Activated T-helper 2 cell treated with anti-CD3 and anti-CD28 coated beads, Interferon-gamma antibody, Interleukin-2, Interleukin-4, amounts not matched to agents 10 μg/mL and 5 μg/mL and 100 μg/mL, durations not matched to agents 14 hours and 24 hours and 36 hours (primary cell): ENCODE measurements at regions not wholly inside any gene's neighbourhood (a gene's known extent, or its start where the extent isn't known, plus 50 kb on each side); places are given as distances from the start of the nearest gene placed in this dataset.
"Not testable (repeated sequence)": the region's sequence is repeated elsewhere in the genome, so short reads cannot be mapped to it uniquely, and the experiment has no call there.

ENCODE experiments used
- DNase-seq: peaks from one replicate; pipeline ENCODE4 v3.0.0; 2021; ENCODE audit warnings: low spot score
- H3K27ac Mint-ChIP-seq: one replicate; pipeline ENCODE4 v1.8.0; 2021; ENCODE audit warnings: mixed read lengths
- H3K27me3 Mint-ChIP-seq: one replicate; pipeline ENCODE4 v1.8.0; 2021; ENCODE audit warnings: low read depth, mixed read lengths
- H3K36me3 Mint-ChIP-seq: one replicate; pipeline ENCODE4 v1.8.0; 2021; ENCODE audit warnings: low read depth, mixed read lengths
- H3K4me1 Mint-ChIP-seq: one replicate; pipeline ENCODE4 v1.8.0; 2021; ENCODE audit warnings: low read depth, mixed read lengths
- H3K4me3 Mint-ChIP-seq: one replicate; pipeline ENCODE4 v1.8.0; 2021; ENCODE audit warnings: low read depth, mild to moderate bottlenecking, moderate library complexity, mixed read lengths
- H3K9me3 Mint-ChIP-seq: one replicate; pipeline ENCODE4 v1.8.0; 2021; ENCODE audit warnings: mixed read lengths
- intact Hi-C: fragments of 100-400 bp; cut with micrococcal nuclease; formaldehyde crosslinking; loops from one replicate; pipeline ENCODE4 v1.15.1; 2023

DNA sequence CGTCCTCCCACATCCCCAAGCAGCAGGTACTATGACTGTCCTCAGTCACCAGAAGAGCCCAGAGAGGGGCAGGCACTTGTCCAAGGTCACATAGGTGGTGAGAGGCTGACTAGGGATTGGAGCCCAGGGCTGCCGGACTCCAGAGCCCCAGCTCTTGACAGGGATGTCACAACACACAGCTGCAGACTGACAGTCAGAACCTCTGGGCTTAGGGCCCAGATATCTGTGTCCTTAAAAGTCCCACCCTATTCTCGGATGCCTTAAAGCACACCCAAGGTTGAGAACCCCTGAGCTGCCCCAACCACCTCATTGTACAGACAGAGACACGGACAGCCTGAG, 622.9 kb downstream of the MATN1 start:
- DNase-seq, result no peak
- Mint-ChIP-seq H3K27me3 (peaks cover 2% of the 10 kb centered on the region), H3K27ac (no peak overlapping the region), H3K4me1 (no peaks in the 10 kb centered on the region), H3K4me3 (no peak overlapping the region), H3K36me3 (no peaks in the 10 kb centered on the region), H3K9me3 (no peaks in the 10 kb centered on the region)
- intact Hi-C loops, result no loop called here

DNA sequence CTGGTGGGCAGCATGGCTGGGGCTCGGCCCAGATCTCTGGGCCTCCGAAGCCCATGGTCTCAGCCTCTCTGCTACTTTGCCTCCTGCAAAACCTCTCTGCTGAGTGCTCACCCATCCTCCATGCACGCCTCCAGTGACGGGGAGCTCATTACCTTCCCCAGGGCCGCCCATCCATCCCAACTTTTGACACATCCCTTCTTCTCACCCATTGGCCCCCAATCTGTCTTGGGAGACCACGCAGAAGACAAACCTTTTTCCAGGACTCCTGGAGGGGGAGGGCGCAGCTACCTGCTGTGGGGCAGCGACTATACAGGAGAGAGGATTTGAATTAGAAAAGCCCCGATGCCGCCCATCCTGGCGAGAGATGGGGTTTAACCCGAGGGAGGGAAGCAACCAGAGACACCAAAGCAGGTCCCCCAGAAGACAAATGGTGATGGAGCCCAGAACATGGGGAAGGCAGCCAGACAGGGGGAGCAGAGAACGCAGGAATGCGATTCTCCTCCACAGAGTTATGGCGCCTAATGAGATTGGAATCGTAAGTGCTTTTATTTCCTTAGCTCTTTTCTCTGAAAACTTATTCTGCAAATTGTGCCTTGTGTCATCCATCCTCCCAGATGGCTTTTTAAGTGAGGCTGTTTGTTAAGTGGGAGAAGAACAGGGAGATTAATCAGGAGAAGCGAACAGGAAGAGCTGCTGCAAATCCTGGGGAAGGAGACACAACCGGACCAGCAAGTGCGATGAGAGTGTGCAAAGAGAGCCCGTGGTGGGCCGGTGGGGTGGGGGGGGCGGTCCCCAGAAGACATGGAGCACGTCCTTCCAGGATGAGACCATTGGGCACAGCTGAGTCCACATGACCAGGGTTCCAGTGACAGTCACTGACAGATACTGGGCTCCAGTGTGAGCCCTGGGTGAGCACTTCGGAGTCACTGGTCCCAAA, 623.5 kb downstream of the MATN1 start:
- peaks cover 2% of the 10 kb centered on the region for H3K27me3 Mint-ChIP-seq
- H3K9me3 Mint-ChIP-seq, result no peaks in the 10 kb centered on the region
- H3K4me1 Mint-ChIP-seq, result no peaks in the 10 kb centered on the region
- H3K4me3 Mint-ChIP-seq, result no peak overlapping the region
- H3K36me3 Mint-ChIP-seq, result no peaks in the 10 kb centered on the region
- intact Hi-C loops, result no loop called here
- H3K27ac Mint-ChIP-seq, result no peak overlapping the region
- DNase-seq, result no peak

DNA sequence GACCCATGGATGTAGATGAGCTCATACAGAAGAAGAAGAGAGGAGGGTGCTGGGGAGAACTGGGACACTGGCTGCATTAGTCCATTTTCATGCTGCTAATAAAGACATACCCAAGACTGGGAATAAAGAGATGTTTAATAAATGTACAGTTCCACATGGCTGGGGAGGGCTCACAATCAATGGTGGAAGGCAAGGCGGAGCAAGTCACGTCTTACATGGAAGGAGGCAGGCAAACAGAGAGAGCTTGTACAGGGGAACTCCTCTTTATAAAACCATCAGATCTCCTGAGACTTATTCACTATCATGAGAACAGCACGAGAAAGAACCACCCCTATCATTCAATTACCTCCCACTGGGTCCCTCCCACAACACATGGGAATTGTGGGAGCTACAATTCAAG, 625.5 kb downstream of the MATN1 start:
- H3K27me3 Mint-ChIP-seq, H3K27ac Mint-ChIP-seq, intact Hi-C loops, H3K36me3 Mint-ChIP-seq, H3K4me1 Mint-ChIP-seq, H3K4me3 Mint-ChIP-seq, H3K9me3 Mint-ChIP-seq, DNase-seq: not testable (repeated sequence)

DNA sequence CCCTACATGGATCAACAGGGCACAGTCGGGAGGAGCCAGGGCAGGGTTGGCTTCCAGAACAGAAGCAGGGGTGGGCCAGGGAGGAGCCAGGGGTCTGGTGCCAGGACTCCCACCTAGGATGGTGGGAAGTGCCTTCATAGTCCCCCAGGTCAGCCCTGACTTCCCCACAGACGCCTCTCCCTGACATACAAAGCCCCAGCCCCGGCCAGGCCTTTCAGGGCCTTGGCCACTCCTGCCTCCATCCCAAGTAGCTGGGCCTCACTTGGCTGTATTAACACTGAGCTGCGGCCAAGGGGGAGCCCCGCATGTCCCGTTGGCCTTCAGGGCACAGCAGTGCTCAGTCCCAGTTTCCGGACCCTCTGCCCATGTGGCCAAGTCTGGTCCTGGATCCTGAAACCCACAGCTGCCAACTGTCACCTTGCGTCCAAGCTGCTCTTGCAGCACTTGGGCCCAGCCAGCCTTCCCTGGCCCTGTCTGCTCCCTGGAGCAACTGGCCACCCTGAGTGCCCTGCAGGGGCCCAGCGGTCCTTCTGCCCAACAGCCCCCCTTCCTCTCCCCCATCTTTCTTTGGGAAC, 627.8 kb downstream of the MATN1 start:
- DNase-seq, result no peak
- intact Hi-C loops, result no loop called here
- no peak overlapping the region for H3K27ac Mint-ChIP-seq
- no peaks in the 10 kb centered on the region for H3K27me3 Mint-ChIP-seq
- peaks cover 26% of the 10 kb centered on the region for H3K9me3 Mint-ChIP-seq
- H3K36me3 Mint-ChIP-seq, result no peaks in the 10 kb centered on the region
- no peaks in the 10 kb centered on the region for H3K4me1 Mint-ChIP-seq
- no peak overlapping the region for H3K4me3 Mint-ChIP-seq

DNA sequence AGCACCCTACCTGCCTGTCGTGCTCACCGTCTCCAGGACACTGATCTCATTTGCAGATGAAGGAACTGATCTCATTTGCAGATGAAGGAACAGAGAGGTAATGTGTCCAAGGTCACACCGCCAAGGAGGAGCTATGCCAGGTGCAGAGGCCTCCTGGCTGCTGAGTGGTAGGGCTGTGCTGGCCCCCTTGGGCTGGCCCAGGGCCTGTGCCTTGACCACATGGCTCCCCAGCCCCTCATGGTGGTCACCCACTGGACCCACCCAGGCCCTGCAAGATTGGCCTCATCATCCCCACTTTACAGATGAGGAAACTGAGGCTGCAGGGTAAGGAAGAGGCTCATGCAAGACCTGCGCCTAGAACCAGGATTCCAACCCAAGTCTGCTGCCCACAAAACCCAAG, 628.3 kb downstream of the MATN1 start:
- no peaks in the 10 kb centered on the region for H3K36me3 Mint-ChIP-seq
- no peaks in the 10 kb centered on the region for H3K4me1 Mint-ChIP-seq
- intact Hi-C loops, result no loop called here

DNA sequence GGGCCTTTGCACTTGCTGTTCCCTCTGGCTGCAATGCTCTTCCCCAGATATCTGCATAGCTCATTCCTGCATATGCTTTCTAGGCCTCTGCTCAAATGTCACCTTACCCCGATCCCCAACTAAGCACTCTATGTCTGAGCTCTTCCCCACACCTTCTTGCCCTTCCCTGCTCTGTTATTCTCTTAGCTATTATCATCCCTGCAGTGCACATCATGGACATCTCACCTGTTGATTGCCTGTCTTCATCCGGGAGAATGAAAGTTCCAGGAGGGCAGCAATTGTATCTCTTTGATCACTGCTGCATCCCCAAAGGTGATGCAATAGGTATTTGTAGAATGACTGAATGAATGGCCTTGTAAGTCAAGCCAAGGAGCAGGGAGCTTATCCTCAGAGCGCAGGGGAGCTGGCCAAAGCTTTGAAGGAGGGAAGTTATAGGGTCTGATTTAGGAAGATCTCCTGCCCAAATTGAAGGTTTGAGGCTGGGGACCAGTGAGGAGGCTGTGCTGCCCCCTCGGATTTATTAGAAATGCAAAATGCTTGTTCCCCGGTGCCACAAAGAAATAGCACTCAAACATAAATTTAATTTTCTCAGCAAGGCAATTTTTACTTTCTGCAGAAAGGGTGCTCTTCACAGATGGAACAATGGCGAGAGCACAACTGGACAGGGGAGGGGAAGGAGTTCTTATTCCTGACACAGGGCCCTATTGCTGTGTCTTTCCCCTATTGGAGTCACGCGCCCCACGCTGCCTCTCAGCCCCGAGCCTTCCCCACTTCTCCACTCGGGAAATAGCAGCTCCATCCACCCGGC, 631.1 kb downstream of the MATN1 start:
- Mint-ChIP-seq H3K36me3 (no peaks in the 10 kb centered on the region), H3K4me3 (no peak overlapping the region), H3K27me3 (no peaks in the 10 kb centered on the region), H3K27ac (no peak overlapping the region), H3K4me1 (no peaks in the 10 kb centered on the region), H3K9me3 (peaks cover 29% of the 10 kb centered on the region)
- no peak for DNase-seq
- intact Hi-C loops, result no loop called here

More for the DNA sequence above, 628.3 kb downstream of the MATN1 start:
- no peak overlapping the region for H3K4me3 Mint-ChIP-seq
- no peak for DNase-seq
- H3K27ac Mint-ChIP-seq, result no peak overlapping the region
- no peaks in the 10 kb centered on the region for H3K27me3 Mint-ChIP-seq
- H3K9me3 Mint-ChIP-seq, result peaks cover 26% of the 10 kb centered on the region

DNA sequence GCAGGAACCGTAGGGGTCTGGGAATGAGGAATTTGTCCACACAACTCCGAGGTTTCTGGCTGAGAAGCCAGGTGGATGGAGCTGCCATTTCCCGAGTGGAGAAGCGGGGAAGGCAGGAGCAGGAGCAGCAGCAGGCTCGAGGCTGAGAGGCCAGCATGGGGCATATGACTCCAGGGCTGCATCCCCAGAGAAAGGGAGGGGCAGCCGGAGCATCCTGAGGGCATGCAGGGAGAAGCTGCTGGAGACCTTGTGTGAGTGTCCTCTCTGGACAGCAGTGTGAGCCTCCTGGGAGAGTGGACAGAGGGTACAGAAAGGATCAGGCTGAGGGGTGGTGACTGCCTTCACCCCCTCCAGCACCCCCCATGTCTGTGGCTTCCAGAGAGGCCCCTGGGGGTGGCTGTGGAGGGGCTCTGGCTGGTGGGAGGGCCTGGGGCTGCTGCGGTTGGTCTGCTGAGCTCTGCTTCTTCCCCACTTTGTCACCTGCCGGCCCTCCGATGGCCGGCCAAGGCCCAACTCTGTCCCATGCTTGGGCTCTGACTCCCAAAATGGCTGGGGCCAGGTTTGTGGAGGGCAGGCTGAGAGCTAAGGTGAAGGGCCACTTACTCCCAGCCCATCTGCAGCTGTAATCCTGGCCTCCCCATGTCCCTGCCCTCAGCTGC, 633.1 kb downstream of the MATN1 start:
- no peaks in the 10 kb centered on the region for H3K36me3 Mint-ChIP-seq
- H3K4me3 Mint-ChIP-seq, result no peak overlapping the region
- H3K4me1 Mint-ChIP-seq, result no peaks in the 10 kb centered on the region
- intact Hi-C loops, result no loop called here
- DNase-seq, result no peak
- no peaks in the 10 kb centered on the region for H3K27me3 Mint-ChIP-seq
- no peak overlapping the region for H3K27ac Mint-ChIP-seq
- peaks cover 29% of the 10 kb centered on the region for H3K9me3 Mint-ChIP-seq

DNA sequence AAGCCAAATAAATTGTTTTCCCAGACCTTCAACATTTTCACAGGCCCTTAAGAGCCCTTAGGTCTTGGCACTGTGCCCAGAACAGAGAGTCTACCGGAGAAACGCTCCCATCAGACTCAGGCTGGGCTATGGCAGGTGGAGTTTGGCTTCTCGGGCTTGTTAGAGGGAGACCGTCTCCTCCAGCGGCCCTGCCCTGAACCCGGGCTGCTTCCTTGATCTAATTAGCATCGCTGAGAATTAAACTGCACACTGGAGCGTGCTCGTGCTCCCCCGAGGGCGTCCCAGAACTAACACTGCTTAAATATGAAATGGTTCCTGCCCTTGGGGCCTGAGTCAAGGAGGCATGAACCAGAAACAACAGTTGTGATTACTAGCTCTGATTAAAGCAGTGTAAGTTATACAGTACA, 634.4 kb downstream of the MATN1 start:
- Mint-ChIP-seq H3K4me3 (no peak overlapping the region), H3K27ac (no peak overlapping the region), H3K27me3 (no peaks in the 10 kb centered on the region), H3K4me1 (no peaks in the 10 kb centered on the region), H3K9me3 (peaks cover 29% of the 10 kb centered on the region), H3K36me3 (no peaks in the 10 kb centered on the region)
- intact Hi-C loops, result no loop called here
- no peak for DNase-seq

DNA sequence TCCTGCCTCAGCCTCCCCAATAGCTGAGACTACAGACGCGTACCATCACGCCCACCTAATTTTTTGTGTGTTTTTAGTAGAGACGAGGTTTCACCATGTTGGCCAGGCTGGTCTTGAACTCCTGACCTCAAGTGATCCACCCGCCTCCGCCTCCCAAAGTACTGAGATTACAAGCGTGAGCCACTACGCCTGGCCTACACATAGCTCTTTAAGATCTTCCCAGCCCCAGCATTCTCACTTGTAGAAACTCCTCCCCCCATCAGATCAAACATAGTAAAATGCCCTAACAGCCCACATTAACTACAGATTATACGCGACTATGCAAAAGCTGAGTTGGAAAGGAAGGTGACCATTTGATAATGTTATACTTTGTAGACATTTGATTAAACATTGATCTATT, 634.8 kb downstream of the MATN1 start:
- no peak overlapping the region for H3K4me3 Mint-ChIP-seq
- no peak overlapping the region for H3K27ac Mint-ChIP-seq
- H3K4me1 Mint-ChIP-seq, result no peaks in the 10 kb centered on the region
- H3K9me3 Mint-ChIP-seq, result peaks cover 28% of the 10 kb centered on the region
- intact Hi-C loops, result no loop called here
- DNase-seq, result no peak
- H3K36me3 Mint-ChIP-seq, result no peaks in the 10 kb centered on the region
- H3K27me3 Mint-ChIP-seq, result no peaks in the 10 kb centered on the region

DNA sequence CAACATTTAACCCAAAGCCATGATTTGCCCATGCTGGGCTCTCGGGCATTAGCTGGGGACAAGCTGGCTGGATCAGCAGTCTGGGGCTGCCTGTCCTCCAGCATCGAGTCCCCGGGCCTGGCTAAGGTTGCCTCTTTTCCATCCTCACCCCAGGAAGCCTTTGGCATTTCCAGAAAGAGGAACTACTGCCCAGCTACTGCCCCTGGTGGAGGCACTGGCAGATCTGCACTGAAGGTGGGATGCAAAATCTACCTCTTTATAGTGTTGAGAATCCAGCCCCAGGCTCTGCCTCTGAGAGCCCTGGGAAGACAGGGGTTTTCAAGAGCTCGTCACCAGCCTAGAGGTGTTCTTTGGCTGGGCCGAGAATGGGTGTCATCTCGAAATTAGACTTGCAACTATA, 635.9 kb downstream of the MATN1 start:
- DNase-seq, result no peak
- Mint-ChIP-seq H3K27ac (no peak overlapping the region), H3K9me3 (peaks cover 16% of the 10 kb centered on the region), H3K4me3 (no peak overlapping the region), H3K27me3 (no peaks in the 10 kb centered on the region), H3K4me1 (no peaks in the 10 kb centered on the region), H3K36me3 (no peaks in the 10 kb centered on the region)
- intact Hi-C loops, result no loop called here

DNA sequence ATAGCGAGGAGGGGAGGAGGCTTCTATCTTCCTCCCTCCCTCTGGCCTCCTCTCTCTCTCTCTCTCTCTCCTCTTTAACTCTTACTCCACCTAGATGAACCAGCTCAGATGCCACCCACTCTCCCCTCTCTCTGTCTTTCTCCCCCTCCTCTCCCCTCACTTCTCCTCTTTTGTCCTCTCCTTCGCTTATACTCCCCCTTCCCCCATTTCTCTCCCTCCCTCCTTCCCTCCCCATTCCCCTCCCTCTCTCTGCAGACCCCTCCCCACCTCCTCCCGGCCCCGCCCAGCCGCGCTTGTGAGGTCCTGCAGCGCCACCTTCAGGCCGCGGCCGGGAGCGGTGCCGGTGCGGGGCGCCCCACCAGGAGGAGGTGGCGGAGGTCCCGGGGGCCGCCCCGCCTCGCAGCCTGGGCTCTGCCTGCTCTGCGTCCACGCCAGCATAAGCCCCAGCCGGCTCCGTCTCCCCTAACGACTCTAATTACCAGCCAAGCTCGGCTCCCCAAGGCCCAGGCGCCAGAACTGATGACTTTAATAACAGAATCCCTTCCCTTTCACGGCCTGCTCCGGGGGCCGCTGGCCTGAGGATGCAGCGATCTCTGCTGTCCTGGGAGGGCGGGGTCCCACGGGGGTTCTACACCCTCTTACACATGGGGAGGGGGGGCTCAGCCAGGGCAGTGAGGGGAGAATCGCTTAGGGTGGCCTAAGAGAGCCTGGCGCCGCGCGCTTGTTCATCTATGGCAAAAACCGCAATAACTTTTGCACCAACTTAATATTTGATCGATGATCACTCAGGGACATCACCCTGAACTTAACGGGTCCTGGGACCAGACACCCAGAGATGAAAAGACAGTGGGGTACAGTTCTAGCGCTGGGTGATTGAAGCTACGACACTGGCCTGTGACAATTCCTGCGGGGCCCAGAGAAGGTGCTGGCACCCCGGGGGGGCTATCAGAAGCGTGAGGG, 637.3 kb downstream of the MATN1 start:
- intact Hi-C loops, result no loop called here
- no peaks in the 10 kb centered on the region for H3K27me3 Mint-ChIP-seq

More for the DNA sequence above, 637.3 kb downstream of the MATN1 start:
- Mint-ChIP-seq H3K27ac (no peak overlapping the region), H3K9me3 (peaks cover 3% of the 10 kb centered on the region), H3K4me3 (no peak overlapping the region), H3K4me1 (no peaks in the 10 kb centered on the region), H3K36me3 (no peaks in the 10 kb centered on the region)
- DNase-seq, result peak; percentile 13
